ENCODE measurements at regions not wholly inside any gene's neighbourhood (a gene's known extent, or its start where the extent isn't known, plus 50 kb on each side); places are given as distances from the start of the nearest gene placed in this dataset.
A peak's percentile ranks its signal among the peaks of the same experiment; 100 is the strongest.

DNA sequence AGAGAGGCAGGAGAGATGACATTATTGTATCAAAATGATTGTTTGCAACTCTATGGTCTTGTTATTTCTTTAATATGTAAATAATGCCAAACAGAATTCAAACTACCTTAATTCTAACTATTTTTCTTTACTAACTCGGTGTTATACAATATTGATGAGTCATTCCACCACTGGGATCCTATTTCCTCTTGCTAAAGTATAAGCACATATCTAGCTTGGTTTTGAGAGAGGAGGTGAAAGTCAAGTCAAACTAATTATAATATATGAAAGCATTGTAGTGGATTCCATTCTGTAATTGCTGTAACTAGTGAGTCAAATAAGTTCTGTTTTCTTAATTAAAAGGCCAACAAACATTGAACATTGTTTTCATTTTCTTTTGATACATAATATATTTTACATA is 837.6 kb downstream of the PDHA2 start:
- H4K20me1 ChIP-seq (ENCODE audit: insufficient read depth, low read length): no peaks in the 10 kb centered on the region
- no peak for TF ChIP-seq CTCF (IDR thresholded peaks at IDR 0.05)
- no peak overlapping the region for H3K9ac ChIP-seq (ENCODE audit: insufficient read depth, low read length, poor library complexity, severe bottlenecking)
- no peak overlapping the region for H3K27ac ChIP-seq (ENCODE audit: low read depth in 1 of 2, low read length in 2 of 2)
- no peak overlapping the region for H2AFZ ChIP-seq (ENCODE audit: insufficient read depth, low read depth, low read length, poor library complexity, severe bottlenecking)
- intact Hi-C loops (cut with micrococcal nuclease): no loop called here
- H3K27me3 Mint-ChIP-seq (ENCODE audit: low read depth in 3 of 3): no peaks in the 10 kb centered on the region
- no peaks in the 10 kb centered on the region for H3K36me3 Mint-ChIP-seq
- no peak overlapping the region for H3K4me3 ChIP-seq (replicated peaks in 1 of 3; ENCODE audit: low read depth in 2 of 3, low read length in 3 of 3)
- no peaks in the 10 kb centered on the region for H3K79me2 ChIP-seq (ENCODE audit: insufficient read depth, low read length)
- H3K4me3 Mint-ChIP-seq: no peak overlapping the region
- no peaks in the 10 kb centered on the region for H3K36me3 ChIP-seq (replicated peaks in 1 of 2; ENCODE audit: control insufficient read depth in 1 of 2, insufficient read depth in 2 of 2, low read length in 2 of 2)
- H3K9me3 ChIP-seq (replicated peaks in 1 of 2; ENCODE audit: control insufficient read depth in 1 of 2, insufficient read depth in 1 of 2, low read length in 2 of 2): no peaks in the 10 kb centered on the region
- no peaks in the 10 kb centered on the region for H3K27me3 ChIP-seq (ENCODE audit: control insufficient read depth in 2 of 2, insufficient read depth in 2 of 2, low read length in 2 of 2)
- H3K9me3 Mint-ChIP-seq: peaks cover 0 to 5% (median 0%) of the 10 kb centered on the region in 7 donors
- no CpG with 5 or more reads among the region's 1 CpG for WGBS (ENCODE audit: insufficient coverage)
- H3K4me1 ChIP-seq (ENCODE audit: control insufficient read depth in 1 of 2, insufficient read depth in 2 of 2, low read length in 2 of 2): no peaks in the 10 kb centered on the region
- no peaks in the 10 kb centered on the region for H3K4me1 Mint-ChIP-seq
- no peak overlapping the region for H3K27ac Mint-ChIP-seq
- H3K4me2 ChIP-seq (replicated peaks; ENCODE audit: extremely low read depth, low read length, poor library complexity, severe bottlenecking): peak overlapping the region; percentile 5
- no peak for DNase-seq

GRCh38 chr4:96681218-96681617 is 841.3 kb downstream of the PDHA2 start:
- Histone ChIP-seq H3K4me1 (ENCODE audit: control insufficient read depth in 1 of 2, insufficient read depth in 2 of 2, low read length in 2 of 2) (no peaks in the 10 kb centered on the region), H3K9ac (ENCODE audit: insufficient read depth, low read length, poor library complexity, severe bottlenecking) (no peak overlapping the region), H3K36me3 (replicated peaks in 1 of 2; ENCODE audit: control insufficient read depth in 1 of 2, insufficient read depth in 2 of 2, low read length in 2 of 2) (no peaks in the 10 kb centered on the region), H3K79me2 (ENCODE audit: insufficient read depth, low read length) (no peaks in the 10 kb centered on the region), H3K27me3 (ENCODE audit: control insufficient read depth in 2 of 2, insufficient read depth in 2 of 2, low read length in 2 of 2) (no peaks in the 10 kb centered on the region), H2AFZ (ENCODE audit: insufficient read depth, low read depth, low read length, poor library complexity, severe bottlenecking) (no peak overlapping the region), H4K20me1 (ENCODE audit: insufficient read depth, low read length) (no peaks in the 10 kb centered on the region), H3K4me2 (replicated peaks; ENCODE audit: extremely low read depth, low read length, poor library complexity, severe bottlenecking) (no peak overlapping the region), H3K9me3 (replicated peaks in 1 of 2; ENCODE audit: control insufficient read depth in 1 of 2, insufficient read depth in 1 of 2, low read length in 2 of 2) (peaks cover 0 to 2% of the 10 kb centered on the region in 2 donors), H3K4me3 (replicated peaks in 1 of 3; ENCODE audit: low read depth in 2 of 3, low read length in 3 of 3) (no peak overlapping the region), H3K27ac (ENCODE audit: low read depth in 1 of 2, low read length in 2 of 2) (no peak overlapping the region)
- DNase-seq: no peak
- no peak overlapping the region for H3K4me3 Mint-ChIP-seq
- no peaks in the 10 kb centered on the region for H3K27me3 Mint-ChIP-seq (ENCODE audit: low read depth in 3 of 3)
- H3K4me1 Mint-ChIP-seq: no peaks in the 10 kb centered on the region
- intact Hi-C loops (cut with micrococcal nuclease): no loop called here
- H3K27ac Mint-ChIP-seq: no peak overlapping the region
- peaks cover 0 to 9% (median 4%) of the 10 kb centered on the region in 7 donors for H3K9me3 Mint-ChIP-seq
- TF ChIP-seq CTCF (IDR thresholded peaks at IDR 0.05): no peak
- H3K36me3 Mint-ChIP-seq: no peaks in the 10 kb centered on the region
